ENCODE measurements at regions not wholly inside any gene's neighbourhood (a gene's known extent, or its start where the extent isn't known, plus 50 kb on each side); places are given as distances from the start of the nearest gene placed in this dataset.

DNA sequence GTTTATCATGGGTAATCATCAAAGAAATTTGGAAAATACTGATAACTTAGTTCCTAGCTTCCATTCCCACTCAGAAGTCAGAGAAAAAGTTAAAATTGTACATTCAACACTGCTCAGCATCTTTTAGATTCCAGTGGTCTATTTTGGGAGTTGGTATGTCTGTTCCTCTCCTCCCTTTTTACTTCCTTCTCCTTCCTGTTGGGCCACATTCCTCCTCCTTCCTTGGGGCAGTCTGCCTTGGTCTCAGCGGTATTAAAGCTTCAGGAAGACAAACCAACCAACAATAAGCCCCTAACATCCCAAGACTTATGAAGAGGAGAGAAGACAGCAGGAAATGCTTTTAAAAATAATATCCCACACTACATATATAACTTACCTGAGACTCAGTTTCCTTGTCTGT is 49.9 kb upstream of the SSBP2 start:
- in situ Hi-C loops (cut with HindIII; ENCODE audit: low pct_ligation_motif_present, low pct_unique_long_range_greater_than_20kb, low sequenced_read_pairs), result no loop called here
- no peak for DNase-seq
